Left lung (tissue), 4 donors: ENCODE measurements at regions not wholly inside any gene's neighbourhood (a gene's known extent, or its start where the extent isn't known, plus 50 kb on each side); places are given as distances from the start of the nearest gene placed in this dataset.

Source experiments
- ATAC-seq: fragments of 200-7000 bp; cut with Tn5 transposase; one replicate; pipeline ENCODE4 v1.9.1; 2020; ENCODE audit warnings: moderate library complexity
- DNase-seq, 4 donors: peaks; one replicate each; pipeline ENCODE4 v3.0.0-alpha.2; 2013 to 2020
- H3K27ac ChIP-seq, 2 donors: fragments of 200-600 bp; sonication (generic) in 1 of 2; one replicate each; pipeline versions ENCODE4 v1.5.0 to v1.8.0; 2020 to 2021
- H3K27me3 ChIP-seq, 2 donors: fragments of 200-600 bp; sonication (generic) in 1 of 2; one replicate each; pipeline versions ENCODE4 v1.5.0 to v1.8.0; 2020 to 2021
- H3K36me3 ChIP-seq, 2 donors: fragments of 200-600 bp; sonication (generic) in 1 of 2; one replicate each; pipeline versions ENCODE4 v1.5.0 to v1.8.0; 2020 to 2021
- H3K4me1 ChIP-seq, 2 donors: fragments of 200-600 bp; one replicate each; pipeline ENCODE4 v1.8.0; 2021
- H3K4me3 ChIP-seq, 2 donors: fragments of 200-600 bp; sonication (generic) in 1 of 2; one replicate each; pipeline versions ENCODE4 v1.5.0 to v1.8.0; 2020 to 2021; ENCODE audit warnings: mild to moderate bottlenecking in 1 of 2
- H3K9me3 ChIP-seq, 2 donors: fragments of 200-600 bp; sonication (generic) in 1 of 2; one replicate each; pipeline versions ENCODE4 v1.5.0 to v1.8.0; 2020 to 2021
- CTCF ChIP-seq, 2 donors: fragments of 200-600 bp; sonication (generic) in 1 of 2; IDR thresholded peaks; one replicate each; pipeline versions ENCODE4 v1.5.0 to v1.8.0; 2021; ENCODE audit warnings: antibody characterized with exemption in 2 of 2
- intact Hi-C, 2 donors: fragments of 100-400 bp; cut with DNase I; formaldehyde crosslinking; loops; one replicate each; pipeline versions ENCODE4 v1.11.2 to v1.14.2; 2022
- donor health status: DM: no; HTN: yes; CAD: no.
- donor health status: DM: no; HTN: no; CAD: no.

- Histone ChIP-seq H3K36me3 (no peaks in the 10 kb centered on the region), H3K27ac (no peak overlapping the region), H3K27me3 (no peaks in the 10 kb centered on the region), H3K4me3 (no peak overlapping the region), H3K4me1 (no peaks in the 10 kb centered on the region), H3K9me3 (peaks cover 0 to 9% of the 10 kb centered on the region in 2 donors)
- intact Hi-C loops, result no loop called here
- ATAC-seq (no peak), DNase-seq (no peak)
- TF ChIP-seq CTCF (IDR thresholded peaks at IDR 0.05), result no peak
Observed at GRCh38 chr18:66951750-66952149, 347.9 kb upstream of the CDH19 start.

GRCh38 chr18:66949419-66949818, 345.5 kb upstream of the CDH19 start:
- ATAC-seq (no peak), DNase-seq (peak in 1 of 4 donors; percentile 45)
- Histone ChIP-seq H3K27ac (no peak overlapping the region), H3K9me3 (peaks cover 0 to 9% of the 10 kb centered on the region in 2 donors), H3K36me3 (no peaks in the 10 kb centered on the region), H3K27me3 (no peaks in the 10 kb centered on the region), H3K4me3 (no peak overlapping the region), H3K4me1 (no peaks in the 10 kb centered on the region)
- intact Hi-C loops, result no loop called here
- TF ChIP-seq CTCF (IDR thresholded peaks at IDR 0.05), result no peak

GRCh38 chr18:66937546-66937945, 333.7 kb upstream of the CDH19 start:
- TF ChIP-seq CTCF (IDR thresholded peaks at IDR 0.05), result no peak
- no peak overlapping the region for H3K27ac ChIP-seq
- H3K4me3 ChIP-seq, result no peak overlapping the region
- DNase-seq (no peak), ATAC-seq (no peak)
- H3K9me3 ChIP-seq, result peaks cover 0 to 12% of the 10 kb centered on the region in 2 donors
- no peaks in the 10 kb centered on the region for H3K4me1 ChIP-seq
- H3K36me3 ChIP-seq, result no peaks in the 10 kb centered on the region
- H3K27me3 ChIP-seq, result no peaks in the 10 kb centered on the region
- intact Hi-C loops, result no loop called here

GRCh38 chr18:66931010-66931409, 327.1 kb upstream of the CDH19 start:
- ATAC-seq (no peak), DNase-seq (no peak)
- Histone ChIP-seq H3K36me3 (no peaks in the 10 kb centered on the region), H3K27ac (no peak overlapping the region), H3K27me3 (no peaks in the 10 kb centered on the region), H3K4me1 (no peaks in the 10 kb centered on the region), H3K9me3 (no peaks in the 10 kb centered on the region), H3K4me3 (no peak overlapping the region)
- no peak for TF ChIP-seq CTCF (IDR thresholded peaks at IDR 0.05)
- intact Hi-C loops, result no loop called here

- TF ChIP-seq CTCF (IDR thresholded peaks at IDR 0.05), result no peak
- ATAC-seq, result peak; percentile 51
- H3K4me3 ChIP-seq, result no peak overlapping the region
- no peaks in the 10 kb centered on the region for H3K27me3 ChIP-seq
- H3K27ac ChIP-seq, result no peak overlapping the region
- no peaks in the 10 kb centered on the region for H3K36me3 ChIP-seq
- intact Hi-C loops, result no loop called here
- no peaks in the 10 kb centered on the region for H3K4me1 ChIP-seq
- H3K9me3 ChIP-seq, result no peaks in the 10 kb centered on the region
- no peak for DNase-seq
Observed at GRCh38 chr18:66916834-66917233, 312.9 kb upstream of the CDH19 start.
